A673 (cell line): ENCODE measurements at regions not wholly inside any gene's neighbourhood (a gene's known extent, or its start where the extent isn't known, plus 50 kb on each side); places are given as distances from the start of the nearest gene placed in this dataset.

Experiments used
- CTCF ChIP-seq: fragments of 300-800, 200-600 bp; sonication (generic); conservative IDR thresholded peaks from 2 replicates; pipeline ENCODE4 v1.5.1; 2017; ENCODE audit warnings: low read depth, mild to moderate bottlenecking, antibody characterized with exemption, low read length, moderate library complexity, mixed read lengths
- EZH2 ChIP-seq: fragments of 200-600 bp; sonication (generic); IDR thresholded peaks from 2 replicates; pipeline ENCODE4 v1.6.1; 2017; ENCODE audit warnings: borderline replicate concordance, low read depth, mild to moderate bottlenecking, mixed read lengths, antibody characterized with exemption, low read length; ENCODE audit not compliant: poor library complexity, severe bottlenecking

DNA sequence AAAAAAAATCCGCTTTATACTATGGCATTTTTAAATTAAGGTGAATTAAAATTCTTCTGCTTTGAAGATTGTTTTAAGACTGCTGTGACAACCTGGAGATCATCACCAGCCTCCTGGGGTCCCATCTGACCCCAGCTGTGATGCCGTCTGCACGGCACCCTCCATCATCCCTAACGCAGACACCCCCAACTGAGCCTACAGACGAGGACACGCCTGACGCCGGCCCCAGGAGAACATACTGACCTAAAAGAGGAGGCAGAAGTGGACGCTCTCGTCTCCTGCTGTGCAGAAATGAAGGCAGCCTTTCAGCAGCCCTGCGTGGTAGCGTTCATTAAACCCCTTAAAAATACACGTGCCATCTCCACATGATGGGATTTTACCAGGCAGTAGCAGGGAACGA lies 125.6 kb upstream of the PPP1R26 start:
- TF ChIP-seq CTCF, result no peak
- no peak for TF ChIP-seq EZH2
